ENCODE measurements at regions not wholly inside any gene's neighbourhood (a gene's known extent, or its start where the extent isn't known, plus 50 kb on each side); places are given as distances from the start of the nearest gene placed in this dataset.
A peak's percentile ranks its signal among the peaks of the same experiment; 100 is the strongest.
"Not testable (repeated sequence)": the region's sequence is repeated elsewhere in the genome, so short reads cannot be mapped to it uniquely, and the experiment has no call there.

GRCh38 chr9:19896161-19896560, 107.3 kb upstream of the SLC24A2 start:
- peak in 1 of 2 donors; percentile 51 for DNase-seq
- Histone ChIP-seq H3K14ac (ENCODE audit: low read length) (no peak overlapping the region), H3K27me3 (ENCODE audit: insufficient read depth, low read length) (no peaks in the 10 kb centered on the region), H4K8ac (ENCODE audit: low read depth, low read length) (no peak overlapping the region), H3K4ac (ENCODE audit: low read depth, low read length) (no peak overlapping the region), H4K91ac (ENCODE audit: low read depth, low read length) (no peak overlapping the region), H3K4me2 (ENCODE audit: low read length) (no peak overlapping the region), H2BK12ac (ENCODE audit: low read length) (no peak overlapping the region), H3K79me1 (ENCODE audit: low read length) (no peaks in the 10 kb centered on the region), H2BK5ac (ENCODE audit: low read depth, low read length, poor library complexity) (no peak overlapping the region), H3K36me3 (ENCODE audit: control insufficient read depth in 1 of 2, insufficient read depth in 2 of 2, low read length in 2 of 2) (no peaks in the 10 kb centered on the region), H3K9ac (ENCODE audit: low read length) (no peak overlapping the region), H2AFZ (ENCODE audit: insufficient read depth, low read length, poor library complexity) (no peak overlapping the region), H3K27ac (ENCODE audit: low read depth, low read length) (no peak overlapping the region), H3K4me1 (ENCODE audit: control insufficient read depth in 1 of 2, insufficient read depth in 2 of 2, low read length in 2 of 2) (no peaks in the 10 kb centered on the region), H3K4me3 (ENCODE audit: low read depth, low read length) (no peak overlapping the region), H4K12ac (ENCODE audit: low read depth, low read length) (no peak overlapping the region), H2BK120ac (ENCODE audit: insufficient read depth, low read length, poor library complexity) (no peak overlapping the region), H3K79me2 (ENCODE audit: control insufficient read depth, insufficient read depth, low read length, poor library complexity) (no peaks in the 10 kb centered on the region), H3K23ac (ENCODE audit: low read length) (no peak overlapping the region), H3K9me3 (ENCODE audit: insufficient read depth, low read depth, low read length) (no peaks in the 10 kb centered on the region), H3K18ac (ENCODE audit: low read length) (no peak overlapping the region), H2AK5ac (ENCODE audit: low read length) (no peak overlapping the region)
- no CpG with 5 or more reads among the region's 1 CpG for WGBS (ENCODE audit: extremely low coverage, insufficient coverage, insufficient read length)

DNA sequence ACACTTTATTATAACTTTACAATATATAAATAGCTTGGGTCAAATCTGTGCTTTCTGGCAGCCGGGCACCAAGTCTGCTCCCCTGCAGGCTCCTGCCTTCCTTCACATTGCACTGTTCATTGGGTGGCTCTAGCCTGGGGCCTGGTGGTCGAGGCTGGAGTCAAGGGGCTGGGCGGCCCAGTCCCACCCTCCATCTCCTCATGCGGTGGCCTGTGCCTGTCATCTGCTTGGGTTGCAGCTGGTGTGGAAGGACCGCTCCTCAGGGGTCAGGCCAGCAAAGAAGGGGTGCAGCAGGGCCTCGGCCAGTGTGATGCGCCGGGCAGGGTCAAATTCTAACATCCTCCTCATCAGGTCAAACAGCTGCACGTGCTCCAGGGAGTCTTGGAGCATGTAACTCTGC, 106.7 kb upstream of the SLC24A2 start:
- H3K27me3 ChIP-seq (ENCODE audit: insufficient read depth, low read length); H3K79me1 ChIP-seq (ENCODE audit: low read length); H3K36me3 ChIP-seq (ENCODE audit: control insufficient read depth in 1 of 2, insufficient read depth in 2 of 2, low read length in 2 of 2); H4K91ac ChIP-seq (ENCODE audit: low read depth, low read length); H4K8ac ChIP-seq (ENCODE audit: low read depth, low read length); H3K4me3 ChIP-seq (ENCODE audit: low read depth, low read length); H2BK5ac ChIP-seq (ENCODE audit: low read depth, low read length, poor library complexity); H3K4me2 ChIP-seq (ENCODE audit: low read length); H2BK12ac ChIP-seq (ENCODE audit: low read length); H3K27ac ChIP-seq (ENCODE audit: low read depth, low read length); H3K79me2 ChIP-seq (ENCODE audit: control insufficient read depth, insufficient read depth, low read length, poor library complexity); H3K14ac ChIP-seq (ENCODE audit: low read length); H4K12ac ChIP-seq (ENCODE audit: low read depth, low read length); H2BK120ac ChIP-seq (ENCODE audit: insufficient read depth, low read length, poor library complexity); H3K4ac ChIP-seq (ENCODE audit: low read depth, low read length); H3K23ac ChIP-seq (ENCODE audit: low read length); H2AK5ac ChIP-seq (ENCODE audit: low read length); H2AFZ ChIP-seq (ENCODE audit: insufficient read depth, low read length, poor library complexity); DNase-seq; H3K18ac ChIP-seq (ENCODE audit: low read length); H3K9ac ChIP-seq (ENCODE audit: low read length); H3K9me3 ChIP-seq (ENCODE audit: insufficient read depth, low read depth, low read length); H3K4me1 ChIP-seq (ENCODE audit: control insufficient read depth in 1 of 2, insufficient read depth in 2 of 2, low read length in 2 of 2): not testable (repeated sequence)
- WGBS (ENCODE audit: extremely low coverage, insufficient coverage, insufficient read length) = no CpG with 5 or more reads among the region's 9 CpGs

- Histone ChIP-seq H3K18ac (ENCODE audit: low read length) (no peak overlapping the region), H3K9ac (ENCODE audit: low read length) (no peak overlapping the region), H3K4me2 (ENCODE audit: low read length) (no peak overlapping the region), H3K14ac (ENCODE audit: low read length) (no peak overlapping the region), H3K36me3 (ENCODE audit: control insufficient read depth in 1 of 2, insufficient read depth in 2 of 2, low read length in 2 of 2) (no peaks in the 10 kb centered on the region), H4K91ac (ENCODE audit: low read depth, low read length) (no peak overlapping the region), H3K4ac (ENCODE audit: low read depth, low read length) (no peak overlapping the region), H2BK120ac (ENCODE audit: insufficient read depth, low read length, poor library complexity) (no peak overlapping the region), H3K4me1 (ENCODE audit: control insufficient read depth in 1 of 2, insufficient read depth in 2 of 2, low read length in 2 of 2) (no peaks in the 10 kb centered on the region), H2BK5ac (ENCODE audit: low read depth, low read length, poor library complexity) (no peak overlapping the region), H4K12ac (ENCODE audit: low read depth, low read length) (no peak overlapping the region), H3K79me1 (ENCODE audit: low read length) (no peaks in the 10 kb centered on the region), H3K27me3 (ENCODE audit: insufficient read depth, low read length) (no peaks in the 10 kb centered on the region), H2AK5ac (ENCODE audit: low read length) (no peak overlapping the region), H3K23ac (ENCODE audit: low read length) (no peak overlapping the region), H3K79me2 (ENCODE audit: control insufficient read depth, insufficient read depth, low read length, poor library complexity) (no peaks in the 10 kb centered on the region), H3K4me3 (ENCODE audit: low read depth, low read length) (no peak overlapping the region), H2BK12ac (ENCODE audit: low read length) (no peak overlapping the region), H2AFZ (ENCODE audit: insufficient read depth, low read length, poor library complexity) (no peak overlapping the region), H3K9me3 (ENCODE audit: insufficient read depth, low read depth, low read length) (no peaks in the 10 kb centered on the region), H4K8ac (ENCODE audit: low read depth, low read length) (no peak overlapping the region), H3K27ac (ENCODE audit: low read depth, low read length) (no peak overlapping the region)
- DNase-seq = no peak
- WGBS (ENCODE audit: extremely low coverage, insufficient coverage, insufficient read length) = no CpG with 5 or more reads among the region's 3 CpGs
Measured at GRCh38 chr9:19895006-19895405, 106.2 kb upstream of the SLC24A2 start.

- Histone ChIP-seq H3K18ac (ENCODE audit: low read length) (no peak overlapping the region), H2AK5ac (ENCODE audit: low read length) (no peak overlapping the region), H3K4ac (ENCODE audit: low read depth, low read length) (no peak overlapping the region), H2AFZ (ENCODE audit: insufficient read depth, low read length, poor library complexity) (no peak overlapping the region), H2BK120ac (ENCODE audit: insufficient read depth, low read length, poor library complexity) (no peak overlapping the region), H3K4me1 (ENCODE audit: control insufficient read depth in 1 of 2, insufficient read depth in 2 of 2, low read length in 2 of 2) (no peaks in the 10 kb centered on the region), H3K4me3 (ENCODE audit: low read depth, low read length) (no peak overlapping the region), H3K36me3 (ENCODE audit: control insufficient read depth in 1 of 2, insufficient read depth in 2 of 2, low read length in 2 of 2) (no peaks in the 10 kb centered on the region), H3K27ac (ENCODE audit: low read depth, low read length) (no peak overlapping the region), H2BK5ac (ENCODE audit: low read depth, low read length, poor library complexity) (no peak overlapping the region), H4K91ac (ENCODE audit: low read depth, low read length) (no peak overlapping the region), H3K23ac (ENCODE audit: low read length) (no peak overlapping the region), H4K12ac (ENCODE audit: low read depth, low read length) (no peak overlapping the region), H3K27me3 (ENCODE audit: insufficient read depth, low read length) (no peaks in the 10 kb centered on the region), H3K79me1 (ENCODE audit: low read length) (no peaks in the 10 kb centered on the region), H3K4me2 (ENCODE audit: low read length) (no peak overlapping the region), H3K9me3 (ENCODE audit: insufficient read depth, low read depth, low read length) (no peaks in the 10 kb centered on the region), H2BK12ac (ENCODE audit: low read length) (no peak overlapping the region), H3K9ac (ENCODE audit: low read length) (no peak overlapping the region), H4K8ac (ENCODE audit: low read depth, low read length) (no peak overlapping the region), H3K79me2 (ENCODE audit: control insufficient read depth, insufficient read depth, low read length, poor library complexity) (no peaks in the 10 kb centered on the region), H3K14ac (ENCODE audit: low read length) (no peak overlapping the region)
- WGBS (ENCODE audit: extremely low coverage, insufficient coverage, insufficient read length) = no CpG with 5 or more reads among the region's 4 CpGs
- DNase-seq = no peak
Measured at GRCh38 chr9:19885608-19886007, 96.8 kb upstream of the SLC24A2 start.

All from trophoblast cell (in vitro differentiated cells and primary cell).